PC-9 (cell line): ENCODE measurements at regions not wholly inside any gene's neighbourhood (a gene's known extent, or its start where the extent isn't known, plus 50 kb on each side); places are given as distances from the start of the nearest gene placed in this dataset.

Experiments used
- BruUV-seq: library from RNA; stranded (reverse); fragments of 400-500 nt; replicated peaks from 2 replicates; lab custom pipeline; 2021; lab: Mats Ljungman, UMichigan
- CTCF ChIA-PET: fragments of 300-600 bp; sonication (Branson Sonifier 250); formaldehyde crosslinking; loops from one replicate; lab custom pipeline; 2022; ENCODE audit warnings: antibody characterized with exemption; lab: Charles Lee
- POLR2A ChIA-PET: fragments of 300-600 bp; sonication (Branson Sonifier 250); formaldehyde crosslinking; loops from one replicate; lab custom pipeline; 2022; ENCODE audit warnings: antibody characterized with exemption; ENCODE audit not compliant: unreplicated experiment; lab: Charles Lee
- DNase-seq, 2 experiments: peaks; one replicate each; pipeline versions ENCODE4 v3.0.0 to v3.0.0-alpha.2; 2015 to 2022; ENCODE audit warnings: mixed read lengths in 1 of 2
- H2AFZ ChIP-seq: fragments of 200-600 bp; sonication (generic); 2 replicates; pipeline ENCODE4 v1.8.1; 2017; ENCODE audit warnings: antibody characterized with exemption
- H3F3A ChIP-seq: fragments of 200-600 bp; sonication (generic); 2 replicates; pipeline ENCODE4 v1.8.1; 2017; ENCODE audit warnings: antibody characterized with exemption, mild to moderate bottlenecking, low read depth; ENCODE audit not compliant: insufficient read depth
- H3K27ac ChIP-seq: fragments of 200-600 bp; sonication (generic); 2 replicates; pipeline ENCODE4 v1.6.1; 2016; ENCODE audit warnings: mixed run types
- H3K27me3 ChIP-seq: fragments of 200-600 bp; sonication (generic); 2 replicates; pipeline ENCODE4 v1.6.1; 2016; ENCODE audit warnings: low read depth, mixed run types; ENCODE audit not compliant: insufficient read depth
- H3K36me3 ChIP-seq: fragments of 200-600 bp; sonication (generic); 2 replicates; pipeline ENCODE4 v1.6.1; 2016; ENCODE audit warnings: low read depth, mixed run types
- H3K4me1 ChIP-seq: fragments of 200-600 bp; sonication (generic); replicated peaks from 2 replicates; pipeline ENCODE4 v1.6.1; 2016; ENCODE audit warnings: mixed run types; ENCODE audit not compliant: insufficient read depth
- H3K4me2 ChIP-seq: fragments of 200-600 bp; sonication (generic); 2 replicates; pipeline ENCODE4 v1.6.1; 2017; ENCODE audit warnings: mixed run types
- H3K4me3 ChIP-seq: fragments of 200-600 bp; sonication (generic); 2 replicates; pipeline ENCODE4 v1.6.1; 2016; ENCODE audit warnings: mixed run types
- H3K79me2 ChIP-seq: fragments of 200-600 bp; sonication (generic); 2 replicates; pipeline ENCODE4 v1.6.1; 2017; ENCODE audit warnings: low read depth, mixed run types
- H3K9me2 ChIP-seq: fragments of 200-600 bp; sonication (generic); 2 replicates; pipeline ENCODE4 v1.8.1; 2017; ENCODE audit warnings: mild to moderate bottlenecking; ENCODE audit not compliant: insufficient read depth
- H3K9me3 ChIP-seq: fragments of 200-600 bp; sonication (generic); 2 replicates; pipeline ENCODE4 v1.8.1; 2016; ENCODE audit warnings: low read depth; ENCODE audit not compliant: insufficient read depth
- H4K20me1 ChIP-seq: fragments of 200-600 bp; sonication (generic); 2 replicates; pipeline ENCODE4 v1.8.1; 2017; ENCODE audit not compliant: insufficient read depth
- EZH2 ChIP-seq: fragments of 200-600 bp; sonication (generic); IDR thresholded peaks from 2 replicates; pipeline ENCODE4 v1.8.0; 2017; ENCODE audit warnings: antibody characterized with exemption, low read depth
- intact Hi-C: fragments of 100-400 bp; cut with micrococcal nuclease; formaldehyde crosslinking; loops from one replicate; pipeline ENCODE4 v1.10.0; 2022; ENCODE audit not compliant: unreplicated experiment
- TF ChIP-seq, protein P1 (sequence below): fragments of 200-600 bp; sonication (generic); conservative IDR thresholded peaks from 2 replicates; pipeline ENCODE4 v1.6.1; 2017; ENCODE audit warnings: mixed run types, antibody characterized with exemption, mild to moderate bottlenecking, moderate library complexity

DNA sequence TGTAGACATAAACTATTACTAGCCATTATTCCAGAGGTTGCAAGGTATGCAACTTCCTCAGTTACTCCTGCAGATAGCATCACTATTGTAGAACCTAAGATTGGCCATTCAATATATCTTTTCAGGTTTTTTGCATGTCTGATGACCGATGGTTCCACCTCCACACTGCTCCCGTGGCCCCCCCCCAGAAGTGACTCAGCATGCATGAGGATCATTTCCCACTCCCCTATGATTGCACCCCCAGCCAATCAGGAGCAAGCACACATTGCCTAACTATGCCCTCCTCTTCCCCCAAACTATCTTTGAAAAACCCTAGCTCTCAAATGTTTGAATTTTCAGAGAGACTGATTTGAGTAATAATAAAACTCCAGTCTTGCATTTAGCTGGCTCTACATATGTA lies 601.4 kb upstream of the TLE4 start:
- H3K4me1 ChIP-seq: no peaks in the 10 kb centered on the region
- intact Hi-C loops: loop anchor here (5.0 kb wide), 1 partner anchor 103 kb away; no protein-coding TSS in a partner anchor
- CTCF ChIA-PET: interaction anchor here (0.7 kb wide), 1 partner anchor 15 kb away, joined by 3 read pairs; no protein-coding TSS in a partner anchor

GRCh38 chr9:78971540-78971939 lies 600.2 kb upstream of the TLE4 start:
- intact Hi-C loops: loop anchor here (5.0 kb wide), 1 partner anchor 104 kb away; no protein-coding TSS in a partner anchor
- Histone ChIP-seq H3K79me2 (no peaks in the 10 kb centered on the region), H3K27ac (no peak overlapping the region), H4K20me1 (no peaks in the 10 kb centered on the region), H3K4me1 (no peaks in the 10 kb centered on the region), H3K4me2 (no peak overlapping the region), H3F3A (no peaks in the 10 kb centered on the region), H3K36me3 (no peaks in the 10 kb centered on the region), H3K9me3 (no peaks in the 10 kb centered on the region), H3K4me3 (no peak overlapping the region), H3K9me2 (no peaks in the 10 kb centered on the region), H3K27me3 (no peaks in the 10 kb centered on the region), H2AFZ (no peak overlapping the region)
- ChIA-PET CTCF (no interaction called here), POLR2A (no interaction called here)
- BruUV-seq: no TSS peak
- TF ChIP-seq, protein P1, sequence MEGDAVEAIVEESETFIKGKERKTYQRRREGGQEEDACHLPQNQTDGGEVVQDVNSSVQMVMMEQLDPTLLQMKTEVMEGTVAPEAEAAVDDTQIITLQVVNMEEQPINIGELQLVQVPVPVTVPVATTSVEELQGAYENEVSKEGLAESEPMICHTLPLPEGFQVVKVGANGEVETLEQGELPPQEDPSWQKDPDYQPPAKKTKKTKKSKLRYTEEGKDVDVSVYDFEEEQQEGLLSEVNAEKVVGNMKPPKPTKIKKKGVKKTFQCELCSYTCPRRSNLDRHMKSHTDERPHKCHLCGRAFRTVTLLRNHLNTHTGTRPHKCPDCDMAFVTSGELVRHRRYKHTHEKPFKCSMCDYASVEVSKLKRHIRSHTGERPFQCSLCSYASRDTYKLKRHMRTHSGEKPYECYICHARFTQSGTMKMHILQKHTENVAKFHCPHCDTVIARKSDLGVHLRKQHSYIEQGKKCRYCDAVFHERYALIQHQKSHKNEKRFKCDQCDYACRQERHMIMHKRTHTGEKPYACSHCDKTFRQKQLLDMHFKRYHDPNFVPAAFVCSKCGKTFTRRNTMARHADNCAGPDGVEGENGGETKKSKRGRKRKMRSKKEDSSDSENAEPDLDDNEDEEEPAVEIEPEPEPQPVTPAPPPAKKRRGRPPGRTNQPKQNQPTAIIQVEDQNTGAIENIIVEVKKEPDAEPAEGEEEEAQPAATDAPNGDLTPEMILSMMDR: no peak
- no peak for TF ChIP-seq EZH2
- no peak for DNase-seq

More for the DNA sequence above, 601.4 kb upstream of the TLE4 start:
- no peak overlapping the region for H2AFZ ChIP-seq
- BruUV-seq: no TSS peak
- no peak overlapping the region for H3K27ac ChIP-seq
- POLR2A ChIA-PET: no interaction called here
- no peak for DNase-seq
- TF ChIP-seq, protein P1: no peak
- no peak for TF ChIP-seq EZH2
- no peaks in the 10 kb centered on the region for H4K20me1 ChIP-seq
- H3K9me3 ChIP-seq: no peaks in the 10 kb centered on the region
- no peaks in the 10 kb centered on the region for H3K9me2 ChIP-seq
- H3K27me3 ChIP-seq: no peaks in the 10 kb centered on the region
- no peak overlapping the region for H3K4me2 ChIP-seq
- no peak overlapping the region for H3K4me3 ChIP-seq
- H3F3A ChIP-seq: no peaks in the 10 kb centered on the region
- H3K79me2 ChIP-seq: no peaks in the 10 kb centered on the region
- no peaks in the 10 kb centered on the region for H3K36me3 ChIP-seq

GRCh38 chr9:78972303-78972999 lies 599.3 kb upstream of the TLE4 start:
- POLR2A ChIA-PET: no interaction called here
- intact Hi-C loops: loop anchor here (5.0 kb wide), 1 partner anchor 105 kb away; no protein-coding TSS in a partner anchor
- H3K9me3 ChIP-seq: no peaks in the 10 kb centered on the region
- DNase-seq: no peak
- H3F3A ChIP-seq: no peaks in the 10 kb centered on the region
- H3K36me3 ChIP-seq: no peaks in the 10 kb centered on the region
- H3K9me2 ChIP-seq: no peaks in the 10 kb centered on the region
- TF ChIP-seq, protein P1: no peak
- no peak for TF ChIP-seq EZH2
- no peak overlapping the region for H3K27ac ChIP-seq
- H3K4me2 ChIP-seq: no peak overlapping the region
- no peaks in the 10 kb centered on the region for H3K4me1 ChIP-seq
- CTCF ChIA-PET: no interaction called here
- no TSS peak for BruUV-seq
- H3K4me3 ChIP-seq: no peak overlapping the region
- no peaks in the 10 kb centered on the region for H3K79me2 ChIP-seq
- H2AFZ ChIP-seq: no peak overlapping the region
- no peaks in the 10 kb centered on the region for H3K27me3 ChIP-seq
- no peaks in the 10 kb centered on the region for H4K20me1 ChIP-seq
